ENCODE measurements at regions not wholly inside any gene's neighbourhood (a gene's known extent, or its start where the extent isn't known, plus 50 kb on each side); places are given as distances from the start of the nearest gene placed in this dataset.

- Histone ChIP-seq H3K79me2 (ENCODE audit: low read length) (no peaks in the 10 kb centered on the region), H3K9ac (ENCODE audit: low read length) (no peak overlapping the region), H3K9me3 (ENCODE audit: insufficient read depth, low read length) (no peaks in the 10 kb centered on the region), H4K20me1 (ENCODE audit: insufficient read depth, low read length) (no peaks in the 10 kb centered on the region), H3K27ac (ENCODE audit: low read length) (no peak overlapping the region), H3K36me3 (replicated peaks; ENCODE audit: low read depth, low read length) (no peaks in the 10 kb centered on the region), H3K4me3 (ENCODE audit: low read length) (no peak overlapping the region), H3K27me3 (ENCODE audit: low read depth, low read length) (no peaks in the 10 kb centered on the region), H2AFZ (ENCODE audit: low read depth, low read length) (no peak overlapping the region), H3K4me2 (ENCODE audit: low read length) (no peak overlapping the region), H3K4me1 (ENCODE audit: low read length) (no peaks in the 10 kb centered on the region)
- TF ChIP-seq, protein P1, sequence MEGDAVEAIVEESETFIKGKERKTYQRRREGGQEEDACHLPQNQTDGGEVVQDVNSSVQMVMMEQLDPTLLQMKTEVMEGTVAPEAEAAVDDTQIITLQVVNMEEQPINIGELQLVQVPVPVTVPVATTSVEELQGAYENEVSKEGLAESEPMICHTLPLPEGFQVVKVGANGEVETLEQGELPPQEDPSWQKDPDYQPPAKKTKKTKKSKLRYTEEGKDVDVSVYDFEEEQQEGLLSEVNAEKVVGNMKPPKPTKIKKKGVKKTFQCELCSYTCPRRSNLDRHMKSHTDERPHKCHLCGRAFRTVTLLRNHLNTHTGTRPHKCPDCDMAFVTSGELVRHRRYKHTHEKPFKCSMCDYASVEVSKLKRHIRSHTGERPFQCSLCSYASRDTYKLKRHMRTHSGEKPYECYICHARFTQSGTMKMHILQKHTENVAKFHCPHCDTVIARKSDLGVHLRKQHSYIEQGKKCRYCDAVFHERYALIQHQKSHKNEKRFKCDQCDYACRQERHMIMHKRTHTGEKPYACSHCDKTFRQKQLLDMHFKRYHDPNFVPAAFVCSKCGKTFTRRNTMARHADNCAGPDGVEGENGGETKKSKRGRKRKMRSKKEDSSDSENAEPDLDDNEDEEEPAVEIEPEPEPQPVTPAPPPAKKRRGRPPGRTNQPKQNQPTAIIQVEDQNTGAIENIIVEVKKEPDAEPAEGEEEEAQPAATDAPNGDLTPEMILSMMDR (IDR thresholded peaks at IDR 0.05; ENCODE audit: low read depth, low read length) = no peak
- no peak for TF ChIP-seq EZH2phosphoT487 (IDR thresholded peaks at IDR 0.05; ENCODE audit: low read depth)
Observed at GRCh38 chr9:108663422-108663821, 192.4 kb downstream of the ACTL7B start.

GRCh38 chr9:108662956-108663355 lies 192.8 kb downstream of the ACTL7B start:
- no peak overlapping the region for H3K4me3 ChIP-seq (ENCODE audit: low read length)
- no peaks in the 10 kb centered on the region for H4K20me1 ChIP-seq (ENCODE audit: insufficient read depth, low read length)
- no peak overlapping the region for H3K9ac ChIP-seq (ENCODE audit: low read length)
- no peaks in the 10 kb centered on the region for H3K27me3 ChIP-seq (ENCODE audit: low read depth, low read length)
- no peaks in the 10 kb centered on the region for H3K4me1 ChIP-seq (ENCODE audit: low read length)
- no peak for TF ChIP-seq EZH2phosphoT487 (IDR thresholded peaks at IDR 0.05; ENCODE audit: low read depth)
- TF ChIP-seq, protein P1 (IDR thresholded peaks at IDR 0.05; ENCODE audit: low read depth, low read length) = no peak
- H3K79me2 ChIP-seq (ENCODE audit: low read length) = no peaks in the 10 kb centered on the region
- no peaks in the 10 kb centered on the region for H3K9me3 ChIP-seq (ENCODE audit: insufficient read depth, low read length)
- no peak overlapping the region for H3K27ac ChIP-seq (ENCODE audit: low read length)
- H3K36me3 ChIP-seq (replicated peaks; ENCODE audit: low read depth, low read length) = no peaks in the 10 kb centered on the region
- no peak overlapping the region for H3K4me2 ChIP-seq (ENCODE audit: low read length)
- no peak overlapping the region for H2AFZ ChIP-seq (ENCODE audit: low read depth, low read length)

DNA sequence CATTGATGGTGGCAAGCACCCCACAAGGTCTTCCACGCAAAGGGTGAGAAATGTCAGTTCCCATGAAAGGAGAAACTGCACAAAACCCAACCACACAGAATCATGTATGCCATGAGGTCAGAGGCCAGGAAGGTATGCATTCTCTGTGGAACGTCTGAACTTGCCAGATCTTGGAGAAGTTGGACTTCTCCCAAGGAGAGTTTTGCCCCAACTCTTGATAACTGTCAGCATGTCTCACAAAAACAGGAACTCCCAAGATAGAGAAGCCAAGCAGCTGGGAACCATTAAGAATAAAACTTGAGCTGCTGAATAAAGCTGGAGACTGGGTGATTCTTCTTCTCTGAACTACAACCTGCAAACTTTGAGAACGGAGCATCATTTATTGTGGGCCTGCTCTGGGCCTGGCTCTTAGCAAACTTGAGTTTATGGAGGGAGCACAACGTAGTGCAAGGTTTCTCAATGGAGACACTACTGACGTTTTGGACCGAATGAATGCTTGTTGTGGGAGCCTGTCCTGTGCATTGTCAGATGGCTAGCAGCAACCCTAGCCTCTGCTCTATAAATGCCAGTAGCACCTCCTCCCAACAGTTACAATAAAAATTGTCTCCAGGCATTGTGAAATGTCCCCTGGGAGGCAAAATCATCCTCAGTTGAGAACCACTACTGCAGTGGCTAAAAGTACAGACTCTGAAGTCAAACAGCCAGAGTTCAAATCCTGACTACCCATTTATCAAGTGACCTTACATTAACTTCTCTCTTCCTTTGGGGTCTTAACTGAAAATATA lies 193.5 kb downstream of the ACTL7B start:
- TF ChIP-seq, protein P1 (IDR thresholded peaks at IDR 0.05; ENCODE audit: low read depth, low read length) = no peak
- TF ChIP-seq EZH2phosphoT487 (IDR thresholded peaks at IDR 0.05; ENCODE audit: low read depth) = no peak
- Histone ChIP-seq H3K4me1 (ENCODE audit: low read length) (no peaks in the 10 kb centered on the region), H3K36me3 (replicated peaks; ENCODE audit: low read depth, low read length) (no peaks in the 10 kb centered on the region), H3K4me3 (ENCODE audit: low read length) (no peak overlapping the region), H3K79me2 (ENCODE audit: low read length) (no peaks in the 10 kb centered on the region), H3K27ac (ENCODE audit: low read length) (no peak overlapping the region), H3K27me3 (ENCODE audit: low read depth, low read length) (no peaks in the 10 kb centered on the region), H4K20me1 (ENCODE audit: insufficient read depth, low read length) (no peaks in the 10 kb centered on the region), H3K9me3 (ENCODE audit: insufficient read depth, low read length) (no peaks in the 10 kb centered on the region), H3K4me2 (ENCODE audit: low read length) (no peak overlapping the region), H3K9ac (ENCODE audit: low read length) (no peak overlapping the region), H2AFZ (ENCODE audit: low read depth, low read length) (no peak overlapping the region)

GRCh38 chr9:108656566-108656965 lies 199.2 kb downstream of the ACTL7B start:
- H3K4me3 ChIP-seq (ENCODE audit: low read length) = no peak overlapping the region
- H3K4me1 ChIP-seq (ENCODE audit: low read length) = no peaks in the 10 kb centered on the region
- no peak overlapping the region for H3K4me2 ChIP-seq (ENCODE audit: low read length)
- no peaks in the 10 kb centered on the region for H3K36me3 ChIP-seq (replicated peaks; ENCODE audit: low read depth, low read length)
- H3K79me2 ChIP-seq (ENCODE audit: low read length) = no peaks in the 10 kb centered on the region
- no peaks in the 10 kb centered on the region for H3K9me3 ChIP-seq (ENCODE audit: insufficient read depth, low read length)
- no peaks in the 10 kb centered on the region for H4K20me1 ChIP-seq (ENCODE audit: insufficient read depth, low read length)
- H2AFZ ChIP-seq (ENCODE audit: low read depth, low read length) = no peak overlapping the region
- H3K27ac ChIP-seq (ENCODE audit: low read length) = no peak overlapping the region
- TF ChIP-seq EZH2phosphoT487 (IDR thresholded peaks at IDR 0.05; ENCODE audit: low read depth) = no peak
- TF ChIP-seq, protein P1 (IDR thresholded peaks at IDR 0.05; ENCODE audit: low read depth, low read length) = no peak
- peaks cover 4% of the 10 kb centered on the region; the same call in 1 of the 2 replicates for H3K27me3 ChIP-seq (ENCODE audit: low read depth, low read length)
- no peak overlapping the region for H3K9ac ChIP-seq (ENCODE audit: low read length)
